ENCODE measurements at regions not wholly inside any gene's neighbourhood (a gene's known extent, or its start where the extent isn't known, plus 50 kb on each side); places are given as distances from the start of the nearest gene placed in this dataset.

- H3K79me2 ChIP-seq (ENCODE audit: insufficient read depth, low read length): no peaks in the 10 kb centered on the region
- peaks cover 42% of the 10 kb centered on the region for H3K4me1 ChIP-seq (ENCODE audit: insufficient read depth, low read length)
- H2AFZ ChIP-seq (ENCODE audit: low read length): no peak overlapping the region
- no peaks in the 10 kb centered on the region; a peak in 2 of 5 replicates for H3K27me3 ChIP-seq (ENCODE audit: control insufficient read depth in 1 of 2, insufficient read depth in 2 of 2, low read length in 2 of 2)
- BruUV-seq (replicated peaks): no TSS peak
- in situ Hi-C loops (cut with HindIII; ENCODE audit: extremely low pct_ligation_motif_present, low pct_unique_long_range_greater_than_20kb) (no loop called here), intact Hi-C loops (cut with micrococcal nuclease; ENCODE audit: unreplicated experiment) (no loop called here)
- no peaks in the 10 kb centered on the region for H4K20me1 ChIP-seq (ENCODE audit: insufficient read depth, low read length)
- ATAC-seq (no peak), FAIRE-seq (no peak), DNase-seq (ENCODE audit: low spot score) (no peak)
- ChIA-PET CTCF (ENCODE audit: low intra/inter-chr PET ratio, low total read pairs) (no interaction called here), POLR2A (no interaction called here)
- H3K9ac ChIP-seq (ENCODE audit: insufficient read depth, low read depth, low read length): no peak overlapping the region
- no peak overlapping the region for H3K4me3 ChIP-seq (replicated peaks in 1 of 3; ENCODE audit: insufficient read depth in 1 of 3, low read depth in 2 of 3, low read length in 3 of 3)
- no peaks in the 10 kb centered on the region for H3K36me3 ChIP-seq (replicated peaks in 1 of 2; ENCODE audit: control insufficient read depth in 1 of 2, insufficient read depth in 2 of 2, low read length in 2 of 2)
- H3K27ac ChIP-seq (ENCODE audit: extremely low read length, insufficient read depth, low read length): no peak overlapping the region
- no peaks in the 10 kb centered on the region for H3K9me3 ChIP-seq (ENCODE audit: low read length)
- TF ChIP-seq POLR2AphosphoS2 (IDR thresholded peaks at IDR 0.05; ENCODE audit: low read depth, low read length) (no peak), E2F5 (CRISPR knock-in tag; conservative IDR thresholded peaks at IDR 0.05) (no peak), ZNF724P (CRISPR knock-in tag; IDR thresholded peaks at IDR 0.05; ENCODE audit: borderline replicate concordance) (no peak), CEBPB (IDR thresholded peaks at IDR 0.05; ENCODE audit: borderline replicate concordance, low read depth, low read length) (no peak), ZNF512 (CRISPR knock-in tag; IDR thresholded peaks at IDR 0.05) (no peak), TFAP4 (IDR thresholded peaks at IDR 0.05; ENCODE audit: borderline replicate concordance, low read depth) (no peak), MAF1 (CRISPR knock-in tag; IDR thresholded peaks at IDR 0.05; ENCODE audit: borderline replicate concordance) (no peak), SNAI1 (CRISPR knock-in tag; IDR thresholded peaks at IDR 0.05; ENCODE audit: borderline replicate concordance) (no peak), CCDC6 (CRISPR knock-in tag; IDR thresholded peaks at IDR 0.05) (no peak), SIN3B (IDR thresholded peaks at IDR 0.05; ENCODE audit: low read length) (no peak), SMAD1 (CRISPR knock-in tag; IDR thresholded peaks at IDR 0.05; ENCODE audit: borderline replicate concordance, low read depth) (no peak), ZNF790 (CRISPR knock-in tag; IDR thresholded peaks at IDR 0.05; ENCODE audit: borderline replicate concordance) (no peak), TRIM22 (IDR thresholded peaks at IDR 0.05) (no peak)
- WGBS (ENCODE audit: low lambda C conversion rate): 19% methylated on average over 3 of the region's 3 CpGs
- H3K4me2 ChIP-seq (ENCODE audit: low read depth, low read length): no peak overlapping the region
Observed at GRCh38 chr1:228799924-228800323, 64.6 kb downstream of the RHOU start.

Data from HepG2 (cell line).